Endodermal cell (in vitro differentiated cells): ENCODE measurements at regions not wholly inside any gene's neighbourhood (a gene's known extent, or its start where the extent isn't known, plus 50 kb on each side); places are given as distances from the start of the nearest gene placed in this dataset.

ENCODE experiments used
- DNase-seq: peaks from one replicate; pipeline ENCODE4 v3.0.0-alpha.2; 2017
- H3K27ac ChIP-seq: 2 replicates; pipeline ENCODE4 v1.5.1; 2013; ENCODE audit warnings: mild to moderate bottlenecking, low read depth, low read length, moderate library complexity
- H3K27me3 ChIP-seq: 2 replicates; pipeline ENCODE4 v1.6.1; 2013; ENCODE audit warnings: mild to moderate bottlenecking, low read length, moderate library complexity; ENCODE audit not compliant: insufficient read depth, control insufficient read depth, poor library complexity, severe bottlenecking
- H3K36me3 ChIP-seq: 2 replicates; pipeline ENCODE4 v1.7.0; 2013; ENCODE audit warnings: mild to moderate bottlenecking, low read length, moderate library complexity; ENCODE audit not compliant: control insufficient read depth, insufficient read depth
- H3K4me1 ChIP-seq: one replicate; pipeline ENCODE4 v1.7.0; 2013; ENCODE audit warnings: low read length; ENCODE audit not compliant: control insufficient read depth, insufficient read depth
- H3K4me3 ChIP-seq: 2 replicates; pipeline ENCODE4 v1.5.1; 2013; ENCODE audit warnings: mild to moderate bottlenecking, low read length, moderate library complexity
- H3K9ac ChIP-seq: 2 replicates; pipeline ENCODE4 v1.6.1; 2013; ENCODE audit warnings: mild to moderate bottlenecking, low read length, moderate library complexity; ENCODE audit not compliant: poor library complexity, severe bottlenecking; ENCODE audit errors: extremely low read depth
- H3K9me3 ChIP-seq: 2 replicates; pipeline ENCODE4 v1.6.1; 2013; ENCODE audit warnings: mild to moderate bottlenecking, low read length, moderate library complexity; ENCODE audit not compliant: control insufficient read depth
- H3K27ac Mint-ChIP-seq: 2 replicates; pipeline ENCODE4 v1.8.0; 2020; ENCODE audit warnings: mixed read lengths
- H3K27me3 Mint-ChIP-seq: 2 replicates; pipeline ENCODE4 v1.8.0; 2021; ENCODE audit warnings: mild to moderate bottlenecking, mixed read lengths; ENCODE audit not compliant: insufficient read depth
- H3K36me3 Mint-ChIP-seq: 2 replicates; pipeline ENCODE4 v1.8.0; 2020; ENCODE audit warnings: low read depth, mixed read lengths
- H3K4me1 Mint-ChIP-seq: 2 replicates; pipeline ENCODE4 v1.8.0; 2020; ENCODE audit warnings: mixed read lengths
- H3K4me3 Mint-ChIP-seq: 2 replicates; pipeline ENCODE4 v1.8.0; 2020; ENCODE audit warnings: mild to moderate bottlenecking, moderate library complexity, mixed read lengths
- H3K9me3 Mint-ChIP-seq: 2 replicates; pipeline ENCODE4 v1.8.0; 2020; ENCODE audit warnings: mild to moderate bottlenecking, mixed read lengths
- WGBS, 2 experiments: methylation state at CpG; one replicate each; pipeline versions ENCODE4 v1.1.5 to v1.1.7; 2013; ENCODE audit warnings: missing lambda C conversion rate in 2 of 2, mixed read lengths in 1 of 2; ENCODE audit not compliant: insufficient coverage in 1 of 2, insufficient read length in 1 of 2; 5-methylcytosine and 5-hydroxymethylcytosine counted together
- TF ChIP-seq, protein P1 (sequence below): fragments of 200-600 bp; sonication (generic); conservative IDR thresholded peaks from 2 replicates; pipeline ENCODE4 v1.5.0; 2021; ENCODE audit warnings: antibody characterized with exemption, mild to moderate bottlenecking

DNA sequence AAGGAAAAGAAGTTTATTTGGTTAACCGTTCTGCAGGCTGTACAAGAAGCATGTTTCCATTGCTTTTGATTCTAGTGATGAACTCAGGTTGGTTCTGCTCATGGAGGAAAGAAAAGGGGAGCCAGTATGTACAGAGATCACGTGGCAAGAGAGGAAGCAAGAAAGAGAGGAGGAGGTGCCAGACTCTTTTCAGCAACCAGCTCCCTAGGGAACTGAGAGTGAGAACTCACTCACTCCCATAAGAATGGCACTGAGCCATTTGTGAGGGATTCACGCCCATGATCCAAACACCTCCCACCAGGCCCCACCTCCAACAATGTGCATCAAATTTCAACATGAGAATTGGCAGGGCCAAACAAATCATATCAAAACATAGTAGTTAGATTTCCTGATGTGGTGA, 649.1 kb downstream of the EPM2A start:
- TF ChIP-seq, protein P1, sequence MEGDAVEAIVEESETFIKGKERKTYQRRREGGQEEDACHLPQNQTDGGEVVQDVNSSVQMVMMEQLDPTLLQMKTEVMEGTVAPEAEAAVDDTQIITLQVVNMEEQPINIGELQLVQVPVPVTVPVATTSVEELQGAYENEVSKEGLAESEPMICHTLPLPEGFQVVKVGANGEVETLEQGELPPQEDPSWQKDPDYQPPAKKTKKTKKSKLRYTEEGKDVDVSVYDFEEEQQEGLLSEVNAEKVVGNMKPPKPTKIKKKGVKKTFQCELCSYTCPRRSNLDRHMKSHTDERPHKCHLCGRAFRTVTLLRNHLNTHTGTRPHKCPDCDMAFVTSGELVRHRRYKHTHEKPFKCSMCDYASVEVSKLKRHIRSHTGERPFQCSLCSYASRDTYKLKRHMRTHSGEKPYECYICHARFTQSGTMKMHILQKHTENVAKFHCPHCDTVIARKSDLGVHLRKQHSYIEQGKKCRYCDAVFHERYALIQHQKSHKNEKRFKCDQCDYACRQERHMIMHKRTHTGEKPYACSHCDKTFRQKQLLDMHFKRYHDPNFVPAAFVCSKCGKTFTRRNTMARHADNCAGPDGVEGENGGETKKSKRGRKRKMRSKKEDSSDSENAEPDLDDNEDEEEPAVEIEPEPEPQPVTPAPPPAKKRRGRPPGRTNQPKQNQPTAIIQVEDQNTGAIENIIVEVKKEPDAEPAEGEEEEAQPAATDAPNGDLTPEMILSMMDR: no peak
- H3K9ac ChIP-seq: no peak overlapping the region
- H3K4me3 ChIP-seq: no peak overlapping the region
- WGBS, 2 experiments: 50 to 68% methylated on average over 2 to 3 of the region's 3 CpGs
- DNase-seq: peak; percentile 65
- peaks cover 3% of the 10 kb centered on the region for H3K9me3 Mint-ChIP-seq
- H3K4me1 ChIP-seq: no peaks in the 10 kb centered on the region
- no peaks in the 10 kb centered on the region for H3K36me3 ChIP-seq
- no peaks in the 10 kb centered on the region for H3K27me3 Mint-ChIP-seq
- no peak overlapping the region for H3K27ac Mint-ChIP-seq
- no peak overlapping the region for H3K27ac ChIP-seq
- H3K36me3 Mint-ChIP-seq: no peaks in the 10 kb centered on the region
- H3K27me3 ChIP-seq: no peaks in the 10 kb centered on the region
- no peaks in the 10 kb centered on the region for H3K9me3 ChIP-seq
- peaks cover 1% of the 10 kb centered on the region for H3K4me1 Mint-ChIP-seq
- H3K4me3 Mint-ChIP-seq: no peak overlapping the region

DNA sequence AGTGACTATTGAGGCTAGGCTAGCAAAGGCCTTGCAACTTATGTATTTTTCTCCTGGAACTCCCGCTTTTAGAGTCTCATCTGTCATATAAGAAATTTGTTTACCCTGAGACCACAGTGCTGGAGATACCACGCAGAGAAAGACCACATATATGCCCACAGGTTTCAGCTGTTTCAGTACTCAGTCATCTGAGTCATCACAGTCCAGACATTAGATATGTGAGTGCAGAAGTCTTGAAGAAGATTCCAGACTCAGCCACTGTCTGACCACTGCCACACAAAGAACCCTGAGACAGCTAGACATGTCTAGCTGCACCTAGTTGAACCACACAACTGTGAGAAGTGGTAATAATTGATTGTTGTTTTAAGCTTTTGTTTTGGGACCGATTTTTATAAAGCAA, 648.3 kb downstream of the EPM2A start:
- DNase-seq: no peak
- 89% methylated on average over 3 of the region's 3 CpGs; no CpG with 5 or more reads in 1 of the 2 experiments for WGBS, 2 experiments
- TF ChIP-seq, protein P1: no peak
- H3K36me3 Mint-ChIP-seq: no peaks in the 10 kb centered on the region
- Histone ChIP-seq H3K36me3 (no peaks in the 10 kb centered on the region), H3K9ac (no peak overlapping the region), H3K4me3 (no peak overlapping the region), H3K27me3 (no peaks in the 10 kb centered on the region), H3K27ac (no peak overlapping the region), H3K9me3 (no peaks in the 10 kb centered on the region), H3K4me1 (no peaks in the 10 kb centered on the region)
- peaks cover 1% of the 10 kb centered on the region for H3K4me1 Mint-ChIP-seq
- peaks cover 3% of the 10 kb centered on the region for H3K9me3 Mint-ChIP-seq
- no peak overlapping the region for H3K27ac Mint-ChIP-seq
- no peak overlapping the region for H3K4me3 Mint-ChIP-seq
- H3K27me3 Mint-ChIP-seq: no peaks in the 10 kb centered on the region

DNA sequence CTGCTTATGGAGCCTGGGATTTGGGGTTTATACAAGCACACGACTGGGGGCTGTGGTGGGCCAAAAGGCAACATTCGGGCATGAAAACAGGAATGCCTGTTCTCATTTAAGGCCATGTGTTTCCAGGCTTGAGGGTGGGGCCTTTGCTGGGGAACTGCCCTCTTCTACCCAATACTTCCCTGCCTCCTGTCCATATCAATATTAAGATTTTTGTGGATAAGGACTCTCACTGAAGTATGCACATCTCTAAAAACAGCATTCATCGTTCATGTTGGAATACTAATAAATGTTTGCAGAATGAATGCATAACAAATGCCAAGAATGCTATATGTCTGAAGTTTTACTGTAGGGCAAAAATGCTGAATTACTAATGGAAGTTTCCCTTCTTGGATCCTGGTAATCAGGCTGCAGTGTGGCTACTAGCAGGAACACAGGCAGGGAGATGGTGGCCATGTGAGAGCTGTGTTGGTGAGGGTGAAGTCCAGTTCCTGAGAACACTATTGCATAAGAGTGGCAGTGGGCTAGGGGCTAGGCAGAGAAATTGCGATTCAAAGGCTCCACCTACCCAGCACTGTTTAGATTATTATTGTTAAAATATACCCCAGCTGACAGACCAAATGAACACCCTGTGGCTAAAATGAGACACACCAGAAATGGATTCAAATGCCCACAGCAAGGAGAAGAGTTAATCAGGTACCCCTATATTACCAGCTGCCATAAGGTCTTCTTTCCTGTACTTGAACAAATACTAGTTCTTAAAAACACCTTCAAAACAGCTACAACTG, 644.3 kb downstream of the EPM2A start:
- no peak overlapping the region for H3K27ac ChIP-seq
- no peak overlapping the region for H3K4me3 ChIP-seq
- H3K9me3 Mint-ChIP-seq: peaks cover 4% of the 10 kb centered on the region
- no peaks in the 10 kb centered on the region for H3K27me3 ChIP-seq
- H3K4me3 Mint-ChIP-seq: no peak overlapping the region
- H3K4me1 ChIP-seq: no peaks in the 10 kb centered on the region
- H3K36me3 ChIP-seq: no peaks in the 10 kb centered on the region
- H3K4me1 Mint-ChIP-seq: peaks cover 1% of the 10 kb centered on the region
- no peaks in the 10 kb centered on the region for H3K9me3 ChIP-seq
- no peak overlapping the region for H3K27ac Mint-ChIP-seq
- no peaks in the 10 kb centered on the region for H3K27me3 Mint-ChIP-seq
- WGBS, 2 experiments: 90 to 93% methylated on average over 2 to 4 of the region's 4 CpGs
- TF ChIP-seq, protein P1: no peak
- no peak for DNase-seq
- H3K9ac ChIP-seq: no peak overlapping the region
- H3K36me3 Mint-ChIP-seq: no peaks in the 10 kb centered on the region
